Tibial artery (tissue), 4 donors: ENCODE measurements at regions not wholly inside any gene's neighbourhood (a gene's known extent, or its start where the extent isn't known, plus 50 kb on each side); places are given as distances from the start of the nearest gene placed in this dataset.

Experiments
- DNase-seq, 2 donors: peaks; one replicate each; pipeline ENCODE4 v3.0.0-alpha.2; 2019
- H3K27ac ChIP-seq, 2 donors: fragments of 200-600 bp; sonication (generic) in 1 of 2; 1 replicate in 1 of 2; 2 replicates in 1 of 2; pipeline ENCODE4 v1.5.1; 2018 to 2019; ENCODE audit warnings: mild to moderate bottlenecking in 1 of 2
- H3K27me3 ChIP-seq, 2 donors: fragments of 200-600 bp; sonication (generic) in 1 of 2; one replicate each; pipeline versions ENCODE4 v1.5.1 to v1.6.0; 2016 to 2019
- H3K36me3 ChIP-seq, 3 donors: fragments of 200-600 bp; sonication (generic) in 2 of 3; one replicate each; pipeline ENCODE4 v1.5.1; 2016 to 2019; ENCODE audit warnings: mild to moderate bottlenecking in 2 of 3
- H3K4me1 ChIP-seq, 4 donors: fragments of 200-600 bp; sonication (generic) in 2 of 4; 1 replicate in 3 of 4; 2 replicates in 1 of 4; pipeline ENCODE4 v1.5.1; 2016 to 2019
- H3K4me3 ChIP-seq, 2 donors: fragments of 200-600 bp; sonication (generic) in 1 of 2; 1 replicate in 1 of 2; 2 replicates in 1 of 2; pipeline ENCODE4 v1.5.1; 2018 to 2019; ENCODE audit warnings: mild to moderate bottlenecking in 2 of 2
- H3K9me3 ChIP-seq, 3 donors: fragments of 200-600 bp; sonication (generic) in 1 of 3; one replicate each; pipeline ENCODE4 v1.5.1; 2016 to 2019
- intact Hi-C: fragments of 100-400 bp; cut with DNase I; formaldehyde crosslinking; loops from one replicate; pipeline ENCODE4 v1.15.0; 2023; ENCODE audit warnings: low total_unique reads
- TF ChIP-seq, protein P1 (sequence below), 2 experiments: fragments of 200-600 bp in 1 of 2; fragments of 450-650 bp in 1 of 2; IDR thresholded peaks; one replicate each; pipeline ENCODE4 v1.5.1; 2017 to 2019; ENCODE audit warnings: antibody characterized with exemption in 2 of 2, mild to moderate bottlenecking in 1 of 2, moderate library complexity in 1 of 2

DNA sequence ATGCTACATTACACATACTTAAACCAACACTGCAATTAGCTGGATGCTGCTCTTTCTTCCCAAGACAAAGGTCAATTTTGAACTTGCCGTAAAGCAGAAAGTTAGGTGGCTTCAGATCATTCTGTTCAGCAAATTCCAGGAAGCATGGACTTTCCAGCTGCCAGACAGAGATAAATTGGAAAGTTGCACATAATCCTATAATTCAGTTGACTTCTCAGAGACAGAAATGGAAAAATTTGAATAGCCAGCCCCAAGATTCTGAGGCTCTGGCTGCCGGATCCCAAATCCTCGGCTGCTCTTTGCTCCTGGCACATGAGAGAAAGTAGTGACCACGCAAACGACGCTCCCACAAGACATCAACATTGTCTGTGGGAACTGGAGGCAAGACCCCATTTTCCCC is 105.0 kb upstream of the VIPR2 start:
- Histone ChIP-seq H3K4me3 (no peak overlapping the region), H3K27me3 (no peaks in the 10 kb centered on the region), H3K36me3 (no peaks in the 10 kb centered on the region), H3K9me3 (no peaks in the 10 kb centered on the region), H3K27ac (no peak overlapping the region), H3K4me1 (no peaks in the 10 kb centered on the region)
- TF ChIP-seq, protein P1, sequence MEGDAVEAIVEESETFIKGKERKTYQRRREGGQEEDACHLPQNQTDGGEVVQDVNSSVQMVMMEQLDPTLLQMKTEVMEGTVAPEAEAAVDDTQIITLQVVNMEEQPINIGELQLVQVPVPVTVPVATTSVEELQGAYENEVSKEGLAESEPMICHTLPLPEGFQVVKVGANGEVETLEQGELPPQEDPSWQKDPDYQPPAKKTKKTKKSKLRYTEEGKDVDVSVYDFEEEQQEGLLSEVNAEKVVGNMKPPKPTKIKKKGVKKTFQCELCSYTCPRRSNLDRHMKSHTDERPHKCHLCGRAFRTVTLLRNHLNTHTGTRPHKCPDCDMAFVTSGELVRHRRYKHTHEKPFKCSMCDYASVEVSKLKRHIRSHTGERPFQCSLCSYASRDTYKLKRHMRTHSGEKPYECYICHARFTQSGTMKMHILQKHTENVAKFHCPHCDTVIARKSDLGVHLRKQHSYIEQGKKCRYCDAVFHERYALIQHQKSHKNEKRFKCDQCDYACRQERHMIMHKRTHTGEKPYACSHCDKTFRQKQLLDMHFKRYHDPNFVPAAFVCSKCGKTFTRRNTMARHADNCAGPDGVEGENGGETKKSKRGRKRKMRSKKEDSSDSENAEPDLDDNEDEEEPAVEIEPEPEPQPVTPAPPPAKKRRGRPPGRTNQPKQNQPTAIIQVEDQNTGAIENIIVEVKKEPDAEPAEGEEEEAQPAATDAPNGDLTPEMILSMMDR (IDR thresholded peaks at IDR 0.05): no peak
- intact Hi-C loops: no loop called here
- DNase-seq: no peak

DNA sequence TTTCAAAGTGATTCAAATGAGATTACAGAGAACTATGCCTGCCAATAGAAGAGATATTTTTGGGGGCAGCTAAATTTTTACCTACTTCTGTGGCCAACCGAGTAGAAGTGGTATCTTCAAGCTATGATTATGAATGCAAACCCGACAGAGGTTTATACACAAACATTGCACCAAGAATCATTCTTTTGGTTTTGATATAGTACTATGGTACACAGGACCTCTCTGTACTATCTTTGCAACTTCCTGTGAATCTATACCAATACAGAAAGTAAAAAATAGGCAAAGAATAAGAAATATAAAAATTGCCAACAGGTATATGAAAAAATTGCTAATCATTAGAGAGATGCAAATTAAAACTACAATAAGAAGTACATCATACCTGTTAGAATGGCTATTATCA is 103.2 kb upstream of the VIPR2 start:
- H3K36me3 ChIP-seq: no peaks in the 10 kb centered on the region
- intact Hi-C loops: no loop called here
- DNase-seq: no peak

DNA sequence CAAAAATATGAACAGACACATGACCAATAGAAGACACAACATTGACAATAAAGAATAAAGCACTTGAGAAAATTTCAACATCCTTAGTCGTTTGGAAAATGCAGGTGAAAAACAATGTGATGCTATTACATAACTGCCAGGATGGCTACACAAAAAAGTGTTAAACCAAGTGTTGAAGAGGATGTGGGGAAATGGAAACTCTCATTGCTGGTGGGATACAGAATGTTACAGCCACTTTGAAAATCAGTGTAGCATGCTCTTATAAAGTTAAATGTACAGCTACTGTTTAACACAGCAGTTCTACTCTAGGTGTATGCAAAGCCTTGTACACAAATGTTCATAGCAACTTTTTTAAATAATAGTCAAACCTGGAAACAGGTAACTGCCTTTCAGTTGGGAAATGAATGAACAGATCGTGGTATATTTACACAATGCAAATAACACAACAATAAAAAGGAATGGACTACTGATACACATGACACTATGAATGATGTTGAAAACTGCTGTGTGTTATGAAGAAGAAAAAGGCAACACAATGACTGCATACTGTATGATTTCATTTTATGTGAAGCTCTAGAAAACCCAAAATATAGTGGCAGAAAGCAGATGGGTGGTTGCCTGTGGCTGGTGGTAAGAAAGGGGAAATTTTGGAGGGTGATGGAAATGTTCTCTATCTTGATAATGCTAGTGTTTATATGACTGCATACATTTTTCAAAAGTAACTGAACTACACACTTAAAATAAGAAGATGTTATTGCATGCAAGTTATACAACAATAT is 102.2 kb upstream of the VIPR2 start:
- no peaks in the 10 kb centered on the region for H3K9me3 ChIP-seq
- H3K4me1 ChIP-seq: no peaks in the 10 kb centered on the region
- H3K27me3 ChIP-seq: no peaks in the 10 kb centered on the region
- intact Hi-C loops: no loop called here
- no peaks in the 10 kb centered on the region for H3K36me3 ChIP-seq
- H3K27ac ChIP-seq: no peak overlapping the region
- DNase-seq: no peak
- TF ChIP-seq, protein P1 (IDR thresholded peaks at IDR 0.05): no peak
- no peak overlapping the region for H3K4me3 ChIP-seq

More for the DNA sequence above, 103.2 kb upstream of the VIPR2 start:
- no peaks in the 10 kb centered on the region for H3K27me3 ChIP-seq
- TF ChIP-seq, protein P1 (IDR thresholded peaks at IDR 0.05): no peak
- H3K4me3 ChIP-seq: no peak overlapping the region
- H3K9me3 ChIP-seq: no peaks in the 10 kb centered on the region
- H3K4me1 ChIP-seq: no peaks in the 10 kb centered on the region
- H3K27ac ChIP-seq: no peak overlapping the region

DNA sequence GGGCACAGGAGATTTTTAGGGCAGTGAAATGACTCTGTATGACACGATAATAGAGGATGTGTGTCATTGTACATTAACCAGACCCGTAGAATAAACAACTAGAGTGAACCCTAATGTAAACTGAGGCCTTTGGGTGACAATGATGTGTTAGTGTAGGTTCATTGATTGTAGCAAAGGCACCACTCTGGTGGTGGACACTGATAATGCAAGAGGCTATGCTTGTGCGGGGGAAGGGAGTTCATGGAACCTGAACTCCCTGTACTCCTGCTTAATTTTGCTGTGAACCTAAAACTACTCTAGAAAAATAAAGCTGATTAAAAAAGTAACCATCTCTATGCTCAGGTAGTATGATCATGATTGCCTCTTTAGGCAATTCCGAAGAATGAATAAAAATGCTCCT is 96.3 kb upstream of the VIPR2 start:
- H3K27ac ChIP-seq: no peak overlapping the region
- no peaks in the 10 kb centered on the region for H3K36me3 ChIP-seq
- H3K4me1 ChIP-seq: no peaks in the 10 kb centered on the region
- H3K9me3 ChIP-seq: no peaks in the 10 kb centered on the region
- intact Hi-C loops: no loop called here
- TF ChIP-seq, protein P1 (IDR thresholded peaks at IDR 0.05): no peak
- H3K4me3 ChIP-seq: no peak overlapping the region
- no peak for DNase-seq
- H3K27me3 ChIP-seq: peaks cover 0 to 5% of the 10 kb centered on the region in 2 donors

DNA sequence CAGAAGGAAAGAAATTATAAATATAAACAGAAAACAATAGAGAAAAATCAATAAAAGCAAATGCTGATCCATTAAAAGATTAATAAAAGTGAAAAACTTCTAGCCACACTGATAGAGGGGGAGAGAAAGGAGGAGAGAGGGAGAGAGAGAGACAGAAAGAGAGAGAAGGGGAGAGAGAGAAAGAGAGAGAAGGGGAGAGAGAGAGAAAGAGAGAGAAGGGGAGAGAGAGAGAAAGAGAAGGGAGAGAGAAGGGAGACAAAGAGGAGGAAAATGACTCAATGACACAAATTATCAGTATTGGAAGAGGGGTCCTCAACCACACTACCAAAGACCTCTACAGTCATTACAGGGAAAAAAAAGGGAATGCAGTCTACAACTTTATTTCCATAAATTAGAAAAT is 94.4 kb upstream of the VIPR2 start:
- TF ChIP-seq, protein P1 (IDR thresholded peaks at IDR 0.05): no peak
- intact Hi-C loops: no loop called here
- Histone ChIP-seq H3K9me3 (no peaks in the 10 kb centered on the region), H3K36me3 (no peaks in the 10 kb centered on the region), H3K4me1 (no peaks in the 10 kb centered on the region), H3K4me3 (no peak overlapping the region), H3K27ac (no peak overlapping the region), H3K27me3 (peaks cover 0 to 5% of the 10 kb centered on the region in 2 donors)
- DNase-seq: no peak
